ENCODE measurements at regions not wholly inside any gene's neighbourhood (a gene's known extent, or its start where the extent isn't known, plus 50 kb on each side); places are given as distances from the start of the nearest gene placed in this dataset.

DNA sequence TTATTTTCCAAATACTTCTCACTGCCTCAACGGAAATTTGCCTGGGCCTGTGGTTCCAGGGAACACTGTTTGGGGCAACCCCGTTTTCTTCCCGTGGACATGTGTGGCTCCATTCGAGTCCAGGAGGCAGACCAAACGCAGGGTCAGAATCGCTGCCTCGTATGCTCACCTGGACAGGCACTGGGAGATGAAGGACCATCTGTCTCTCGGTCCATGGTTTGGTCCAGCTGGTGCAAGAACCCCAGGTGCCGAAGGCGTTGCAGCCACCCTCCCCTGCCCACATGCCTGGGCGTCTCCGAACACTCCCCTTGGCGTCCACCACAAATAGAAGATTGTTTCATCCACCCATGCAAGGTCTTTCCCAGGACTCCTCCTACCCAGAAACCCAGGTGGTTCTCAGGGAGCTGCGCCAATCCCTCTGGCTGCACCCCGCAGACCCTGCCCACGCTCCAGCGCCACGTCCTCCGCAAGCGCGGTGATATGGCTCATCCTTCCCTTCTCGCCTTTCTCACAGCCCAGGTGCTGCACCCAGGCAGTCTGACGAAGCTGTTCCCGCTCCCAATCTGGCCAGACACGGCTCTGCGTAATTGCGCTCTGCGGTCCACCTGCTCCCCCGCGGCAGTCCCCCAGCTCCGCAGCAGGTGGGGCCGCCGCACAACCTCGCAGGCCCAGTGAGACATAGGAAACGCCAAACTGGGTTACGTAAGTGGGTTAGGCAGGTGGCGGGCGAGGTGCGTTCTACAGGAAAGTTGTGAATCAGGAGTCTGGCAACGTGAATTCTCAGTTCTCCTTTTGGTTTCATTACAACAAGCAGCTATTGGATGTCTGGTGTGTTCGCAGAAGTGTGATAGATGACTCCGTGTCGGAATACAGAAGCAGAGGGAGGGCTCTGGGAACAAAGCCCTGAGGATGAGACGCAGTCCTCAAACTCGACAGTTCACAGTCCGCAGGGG lies 146.2 kb upstream of the ECI2 start:
- WGBS (ENCODE audit: insufficient coverage, low coverage, missing lambda C conversion rate) = 8% methylated on average over 46 of the region's 46 CpGs
- DNase-seq (ENCODE audit: extremely low read depth in 1 of 4, low spot score in 3 of 4) = no peak
- Histone ChIP-seq H3K36me3 (ENCODE audit: control insufficient read depth, insufficient read depth, low read length) (no peaks in the 10 kb centered on the region), H3K4me3 (no peak overlapping the region), H3K9me1 (ENCODE audit: control insufficient read depth, insufficient read depth, low read length) (no peaks in the 10 kb centered on the region), H4K20me1 (replicated peaks; ENCODE audit: control insufficient read depth, insufficient read depth, low read length) (no peaks in the 10 kb centered on the region), H3K27me3 (ENCODE audit: control insufficient read depth in 2 of 2, insufficient read depth in 2 of 2, low read length in 2 of 2) (peaks cover 28 to 50% of the 10 kb centered on the region in 2 experiments), H3K27ac (ENCODE audit: extremely low read depth, low read depth, low read length) (no peak overlapping the region), H3K9me3 (replicated peaks; ENCODE audit: control insufficient read depth, insufficient read depth, low read depth, low read length) (no peaks in the 10 kb centered on the region), H3K4me1 (replicated peaks in 1 of 2; ENCODE audit: control insufficient read depth in 2 of 2, insufficient read depth in 2 of 2, low read length in 2 of 2) (peaks cover 0 to 5% of the 10 kb centered on the region in 2 experiments; a peak in 1 of 5 replicates), H2AFZ (ENCODE audit: low read depth, low read length) (no peak overlapping the region), H3K9ac (ENCODE audit: insufficient read depth in 1 of 2, low read depth in 2 of 2, low read length in 2 of 2) (peak overlapping the region in 1 of 2 experiments; percentile 22; a peak in 1 of 4 replicates), H3K79me2 (ENCODE audit: control insufficient read depth, insufficient read depth, low read length) (no peaks in the 10 kb centered on the region), H3K4me2 (ENCODE audit: insufficient read depth, low read length) (no peak overlapping the region)
- intact Hi-C loops (cut with micrococcal nuclease) = no loop called here
- BruUV-seq (replicated peaks) = no TSS peak
- ChIA-PET POLR2A (interaction anchor here (0.6 kb wide), 2 partner anchors 9 to 1390 kb away, joined by 3 read pairs; no protein-coding TSS in a partner anchor), CTCF (ENCODE audit: low intra/inter-chr PET ratio) (no interaction called here)
- in situ Hi-C loops (cut with MboI) = no loop called here
- ATAC-seq = peak; percentile 56
- no peak for FAIRE-seq
- TF ChIP-seq ZNF239 (CRISPR knock-in tag; IDR thresholded peaks at IDR 0.05) (no peak), ZNF140 (CRISPR knock-in tag; IDR thresholded peaks at IDR 0.05) (no peak), ZNF766 (CRISPR knock-in tag; conservative IDR thresholded peaks at IDR 0.05) (no peak), MYBL2 (IDR thresholded peaks at IDR 0.05; ENCODE audit: low read depth) (no peak), MYBL2 (CRISPR knock-in tag; IDR thresholded peaks at IDR 0.05; ENCODE audit: borderline replicate concordance) (no peak), KDM2B (CRISPR knock-in tag; IDR thresholded peaks at IDR 0.05) (no peak), ADNP (tag; IDR thresholded peaks at IDR 0.05) (no peak), ZNF263 (CRISPR knock-in tag; IDR thresholded peaks at IDR 0.05; ENCODE audit: borderline replicate concordance) (no peak), STAG1 (CRISPR knock-in tag; IDR thresholded peaks at IDR 0.05; ENCODE audit: borderline replicate concordance) (peak; percentile 56; the same call in 1 of the 2 replicates)
- TF ChIP-seq, protein P1, sequence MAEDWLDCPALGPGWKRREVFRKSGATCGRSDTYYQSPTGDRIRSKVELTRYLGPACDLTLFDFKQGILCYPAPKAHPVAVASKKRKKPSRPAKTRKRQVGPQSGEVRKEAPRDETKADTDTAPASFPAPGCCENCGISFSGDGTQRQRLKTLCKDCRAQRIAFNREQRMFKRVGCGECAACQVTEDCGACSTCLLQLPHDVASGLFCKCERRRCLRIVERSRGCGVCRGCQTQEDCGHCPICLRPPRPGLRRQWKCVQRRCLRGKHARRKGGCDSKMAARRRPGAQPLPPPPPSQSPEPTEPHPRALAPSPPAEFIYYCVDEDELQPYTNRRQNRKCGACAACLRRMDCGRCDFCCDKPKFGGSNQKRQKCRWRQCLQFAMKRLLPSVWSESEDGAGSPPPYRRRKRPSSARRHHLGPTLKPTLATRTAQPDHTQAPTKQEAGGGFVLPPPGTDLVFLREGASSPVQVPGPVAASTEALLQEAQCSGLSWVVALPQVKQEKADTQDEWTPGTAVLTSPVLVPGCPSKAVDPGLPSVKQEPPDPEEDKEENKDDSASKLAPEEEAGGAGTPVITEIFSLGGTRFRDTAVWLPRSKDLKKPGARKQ (CRISPR knock-in tag; IDR thresholded peaks at IDR 0.05) = no peak
- TF ChIP-seq, protein P2, sequence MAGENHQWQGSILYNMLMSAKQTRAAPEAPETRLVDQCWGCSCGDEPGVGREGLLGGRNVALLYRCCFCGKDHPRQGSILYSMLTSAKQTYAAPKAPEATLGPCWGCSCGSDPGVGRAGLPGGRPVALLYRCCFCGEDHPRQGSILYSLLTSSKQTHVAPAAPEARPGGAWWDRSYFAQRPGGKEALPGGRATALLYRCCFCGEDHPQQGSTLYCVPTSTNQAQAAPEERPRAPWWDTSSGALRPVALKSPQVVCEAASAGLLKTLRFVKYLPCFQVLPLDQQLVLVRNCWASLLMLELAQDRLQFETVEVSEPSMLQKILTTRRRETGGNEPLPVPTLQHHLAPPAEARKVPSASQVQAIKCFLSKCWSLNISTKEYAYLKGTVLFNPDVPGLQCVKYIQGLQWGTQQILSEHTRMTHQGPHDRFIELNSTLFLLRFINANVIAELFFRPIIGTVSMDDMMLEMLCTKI (IDR thresholded peaks at IDR 0.05; ENCODE audit: partially characterized antibody) = no peak
- TF ChIP-seq, protein P3, sequence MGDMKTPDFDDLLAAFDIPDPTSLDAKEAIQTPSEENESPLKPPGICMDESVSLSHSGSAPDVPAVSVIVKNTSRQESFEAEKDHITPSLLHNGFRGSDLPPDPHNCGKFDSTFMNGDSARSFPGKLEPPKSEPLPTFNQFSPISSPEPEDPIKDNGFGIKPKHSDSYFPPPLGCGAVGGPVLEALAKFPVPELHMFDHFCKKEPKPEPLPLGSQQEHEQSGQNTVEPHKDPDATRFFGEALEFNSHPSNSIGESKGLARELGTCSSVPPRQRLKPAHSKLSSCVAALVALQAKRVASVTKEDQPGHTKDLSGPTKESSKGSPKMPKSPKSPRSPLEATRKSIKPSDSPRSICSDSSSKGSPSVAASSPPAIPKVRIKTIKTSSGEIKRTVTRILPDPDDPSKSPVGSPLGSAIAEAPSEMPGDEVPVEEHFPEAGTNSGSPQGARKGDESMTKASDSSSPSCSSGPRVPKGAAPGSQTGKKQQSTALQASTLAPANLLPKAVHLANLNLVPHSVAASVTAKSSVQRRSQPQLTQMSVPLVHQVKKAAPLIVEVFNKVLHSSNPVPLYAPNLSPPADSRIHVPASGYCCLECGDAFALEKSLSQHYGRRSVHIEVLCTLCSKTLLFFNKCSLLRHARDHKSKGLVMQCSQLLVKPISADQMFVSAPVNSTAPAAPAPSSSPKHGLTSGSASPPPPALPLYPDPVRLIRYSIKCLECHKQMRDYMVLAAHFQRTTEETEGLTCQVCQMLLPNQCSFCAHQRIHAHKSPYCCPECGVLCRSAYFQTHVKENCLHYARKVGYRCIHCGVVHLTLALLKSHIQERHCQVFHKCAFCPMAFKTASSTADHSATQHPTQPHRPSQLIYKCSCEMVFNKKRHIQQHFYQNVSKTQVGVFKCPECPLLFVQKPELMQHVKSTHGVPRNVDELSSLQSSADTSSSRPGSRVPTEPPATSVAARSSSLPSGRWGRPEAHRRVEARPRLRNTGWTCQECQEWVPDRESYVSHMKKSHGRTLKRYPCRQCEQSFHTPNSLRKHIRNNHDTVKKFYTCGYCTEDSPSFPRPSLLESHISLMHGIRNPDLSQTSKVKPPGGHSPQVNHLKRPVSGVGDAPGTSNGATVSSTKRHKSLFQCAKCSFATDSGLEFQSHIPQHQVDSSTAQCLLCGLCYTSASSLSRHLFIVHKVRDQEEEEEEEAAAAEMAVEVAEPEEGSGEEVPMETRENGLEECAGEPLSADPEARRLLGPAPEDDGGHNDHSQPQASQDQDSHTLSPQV (IDR thresholded peaks at IDR 0.05) = no peak

Data from K562 (cell line).